HepG2 (cell line): ENCODE measurements at regions not wholly inside any gene's neighbourhood (a gene's known extent, or its start where the extent isn't known, plus 50 kb on each side); places are given as distances from the start of the nearest gene placed in this dataset.
A peak's percentile ranks its signal among the peaks of the same experiment; 100 is the strongest.

Experiments used
- ADNP ChIP-seq: sonication (generic); formaldehyde crosslinking; IDR thresholded peaks from 2 replicates; pipeline ENCODE4 v1.4.0; 2020; ENCODE audit warnings: missing genetic modification reagents
- CCDC6 ChIP-seq: sonication (generic); formaldehyde crosslinking; IDR thresholded peaks from 2 replicates; pipeline ENCODE4 v1.8.1; 2022; ENCODE audit warnings: mild to moderate bottlenecking, missing genetic modification reagents, moderate library complexity
- CEBPG ChIP-seq: IDR thresholded peaks from 2 replicates; pipeline ENCODE4 v1.6.1; 2016
- ETV6 ChIP-seq: sonication (generic); formaldehyde crosslinking; conservative IDR thresholded peaks from 2 replicates; pipeline ENCODE4 v1.4.0; 2020; ENCODE audit warnings: missing genetic modification reagents
- GABPA ChIP-seq, 2 experiments: IDR thresholded peaks; 2 replicates each; pipeline ENCODE4 v1.6.1; 2011 to 2016; ENCODE audit warnings: low read depth in 2 of 2, low read length in 1 of 2, missing biosample characterization in 1 of 2, missing genetic modification characterization in 1 of 2
- GATAD2A ChIP-seq: IDR thresholded peaks from 2 replicates; pipeline ENCODE4 v1.6.1; 2016
- SOX6 ChIP-seq, 2 experiments: fragments of 450-650 bp in 1 of 2; sonication (generic) in 1 of 2; formaldehyde crosslinking in 1 of 2; IDR thresholded peaks; 2 replicates each; pipeline versions ENCODE4 v1.4.0 to v1.6.1; 2017 to 2020; ENCODE audit warnings: antibody characterized with exemption in 1 of 2, mild to moderate bottlenecking in 1 of 2, missing genetic modification reagents in 1 of 2
- ZFP62 ChIP-seq: sonication (generic); formaldehyde crosslinking; IDR thresholded peaks from 2 replicates; pipeline ENCODE4 v1.4.0; 2020; ENCODE audit warnings: missing genetic modification reagents
- ZNF136 ChIP-seq: sonication (generic); formaldehyde crosslinking; IDR thresholded peaks from 2 replicates; pipeline ENCODE4 v1.8.1; 2022; ENCODE audit warnings: low read depth, mild to moderate bottlenecking, moderate library complexity, missing genetic modification reagents
- ZNF510 ChIP-seq: sonication (generic); formaldehyde crosslinking; IDR thresholded peaks from 2 replicates; pipeline ENCODE4 v1.4.0; 2020; ENCODE audit warnings: low read depth, mild to moderate bottlenecking, missing genetic modification reagents
- TF ChIP-seq, protein P1 (sequence below): sonication (generic); formaldehyde crosslinking; IDR thresholded peaks from 2 replicates; pipeline ENCODE4 v1.4.0; 2020; ENCODE audit warnings: mild to moderate bottlenecking, missing genetic modification reagents, borderline replicate concordance
- TF ChIP-seq, protein P2 (sequence below): sonication (generic); formaldehyde crosslinking; conservative IDR thresholded peaks from 2 replicates; pipeline ENCODE4 v1.8.0; 2022; ENCODE audit warnings: low read depth, missing genetic modification reagents
- TF ChIP-seq, protein P3 (sequence below): sonication (generic); formaldehyde crosslinking; IDR thresholded peaks from 2 replicates; pipeline ENCODE4 v1.8.0; 2022; ENCODE audit warnings: missing genetic modification reagents, mild to moderate bottlenecking, inconsistent platforms, borderline replicate concordance
- TF ChIP-seq, protein P4 (sequence below): sonication (generic); formaldehyde crosslinking; IDR thresholded peaks from 2 replicates; pipeline ENCODE4 v1.9.0; 2021; ENCODE audit warnings: missing genetic modification reagents, borderline replicate concordance
- TF ChIP-seq, protein P5 (sequence below): sonication (generic); formaldehyde crosslinking; conservative IDR thresholded peaks from 2 replicates; pipeline ENCODE4 v1.4.0; 2020; ENCODE audit warnings: mild to moderate bottlenecking, missing genetic modification reagents, moderate library complexity

DNA sequence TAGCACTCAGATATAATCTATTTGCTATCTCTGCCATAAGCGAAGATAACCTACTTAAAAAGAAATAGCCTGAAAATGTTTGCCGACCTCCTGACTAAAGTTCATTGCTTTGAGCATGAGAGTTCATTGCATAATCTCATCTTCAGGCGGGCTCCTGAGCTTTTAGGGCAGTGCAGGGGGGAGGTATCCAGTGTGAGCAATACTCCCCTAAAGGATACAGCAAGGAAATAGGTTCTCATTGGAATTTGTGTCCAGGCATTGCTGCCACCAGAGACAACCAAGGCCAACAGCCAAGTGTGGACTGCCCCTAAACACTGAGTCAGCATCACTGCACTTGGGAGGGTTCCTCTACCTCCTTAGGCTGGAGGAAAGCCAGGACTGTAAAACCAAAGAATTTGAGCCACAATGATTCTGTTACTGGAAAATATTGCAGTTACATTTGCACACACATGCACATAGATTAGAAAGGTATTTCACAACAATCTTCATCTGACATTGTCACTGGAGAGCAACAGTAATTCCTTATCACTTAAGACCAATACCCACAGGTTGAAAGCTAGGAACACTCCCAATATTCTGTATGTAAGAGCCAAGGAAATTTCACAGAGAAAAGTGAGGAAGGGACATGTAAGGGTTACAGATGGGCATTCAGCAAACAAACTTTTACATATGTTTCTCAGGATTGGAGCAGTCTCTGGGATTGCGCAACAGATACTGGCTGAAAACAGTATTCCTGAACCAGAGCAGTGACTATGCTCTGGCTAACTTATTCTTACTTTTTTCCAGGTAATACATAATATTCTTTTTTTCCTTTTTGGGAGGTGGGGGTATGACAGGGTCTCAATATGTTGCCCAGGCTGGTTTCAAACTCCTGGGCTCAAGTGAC, 98.6 kb upstream of the TLE1 start (continued):
- TF ChIP-seq, protein P1, sequence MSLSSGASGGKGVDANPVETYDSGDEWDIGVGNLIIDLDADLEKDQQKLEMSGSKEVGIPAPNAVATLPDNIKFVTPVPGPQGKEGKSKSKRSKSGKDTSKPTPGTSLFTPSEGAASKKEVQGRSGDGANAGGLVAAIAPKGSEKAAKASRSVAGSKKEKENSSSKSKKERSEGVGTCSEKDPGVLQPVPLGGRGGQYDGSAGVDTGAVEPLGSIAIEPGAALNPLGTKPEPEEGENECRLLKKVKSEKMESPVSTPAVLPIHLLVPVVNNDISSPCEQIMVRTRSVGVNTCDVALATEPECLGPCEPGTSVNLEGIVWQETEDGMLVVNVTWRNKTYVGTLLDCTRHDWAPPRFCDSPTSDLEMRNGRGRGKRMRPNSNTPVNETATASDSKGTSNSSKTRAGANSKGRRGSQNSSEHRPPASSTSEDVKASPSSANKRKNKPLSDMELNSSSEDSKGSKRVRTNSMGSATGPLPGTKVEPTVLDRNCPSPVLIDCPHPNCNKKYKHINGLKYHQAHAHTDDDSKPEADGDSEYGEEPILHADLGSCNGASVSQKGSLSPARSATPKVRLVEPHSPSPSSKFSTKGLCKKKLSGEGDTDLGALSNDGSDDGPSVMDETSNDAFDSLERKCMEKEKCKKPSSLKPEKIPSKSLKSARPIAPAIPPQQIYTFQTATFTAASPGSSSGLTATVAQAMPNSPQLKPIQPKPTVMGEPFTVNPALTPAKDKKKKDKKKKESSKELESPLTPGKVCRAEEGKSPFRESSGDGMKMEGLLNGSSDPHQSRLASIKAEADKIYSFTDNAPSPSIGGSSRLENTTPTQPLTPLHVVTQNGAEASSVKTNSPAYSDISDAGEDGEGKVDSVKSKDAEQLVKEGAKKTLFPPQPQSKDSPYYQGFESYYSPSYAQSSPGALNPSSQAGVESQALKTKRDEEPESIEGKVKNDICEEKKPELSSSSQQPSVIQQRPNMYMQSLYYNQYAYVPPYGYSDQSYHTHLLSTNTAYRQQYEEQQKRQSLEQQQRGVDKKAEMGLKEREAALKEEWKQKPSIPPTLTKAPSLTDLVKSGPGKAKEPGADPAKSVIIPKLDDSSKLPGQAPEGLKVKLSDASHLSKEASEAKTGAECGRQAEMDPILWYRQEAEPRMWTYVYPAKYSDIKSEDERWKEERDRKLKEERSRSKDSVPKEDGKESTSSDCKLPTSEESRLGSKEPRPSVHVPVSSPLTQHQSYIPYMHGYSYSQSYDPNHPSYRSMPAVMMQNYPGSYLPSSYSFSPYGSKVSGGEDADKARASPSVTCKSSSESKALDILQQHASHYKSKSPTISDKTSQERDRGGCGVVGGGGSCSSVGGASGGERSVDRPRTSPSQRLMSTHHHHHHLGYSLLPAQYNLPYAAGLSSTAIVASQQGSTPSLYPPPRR = 0 out of 2 replicates have a peak, but pooled peaks have one; percentile 14
- TF ChIP-seq, protein P2, sequence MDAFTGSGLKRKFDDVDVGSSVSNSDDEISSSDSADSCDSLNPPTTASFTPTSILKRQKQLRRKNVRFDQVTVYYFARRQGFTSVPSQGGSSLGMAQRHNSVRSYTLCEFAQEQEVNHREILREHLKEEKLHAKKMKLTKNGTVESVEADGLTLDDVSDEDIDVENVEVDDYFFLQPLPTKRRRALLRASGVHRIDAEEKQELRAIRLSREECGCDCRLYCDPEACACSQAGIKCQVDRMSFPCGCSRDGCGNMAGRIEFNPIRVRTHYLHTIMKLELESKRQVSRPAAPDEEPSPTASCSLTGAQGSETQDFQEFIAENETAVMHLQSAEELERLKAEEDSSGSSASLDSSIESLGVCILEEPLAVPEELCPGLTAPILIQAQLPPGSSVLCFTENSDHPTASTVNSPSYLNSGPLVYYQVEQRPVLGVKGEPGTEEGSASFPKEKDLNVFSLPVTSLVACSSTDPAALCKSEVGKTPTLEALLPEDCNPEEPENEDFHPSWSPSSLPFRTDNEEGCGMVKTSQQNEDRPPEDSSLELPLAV (CRISPR knock-in tag) = no peak
- TF ChIP-seq, protein P3, sequence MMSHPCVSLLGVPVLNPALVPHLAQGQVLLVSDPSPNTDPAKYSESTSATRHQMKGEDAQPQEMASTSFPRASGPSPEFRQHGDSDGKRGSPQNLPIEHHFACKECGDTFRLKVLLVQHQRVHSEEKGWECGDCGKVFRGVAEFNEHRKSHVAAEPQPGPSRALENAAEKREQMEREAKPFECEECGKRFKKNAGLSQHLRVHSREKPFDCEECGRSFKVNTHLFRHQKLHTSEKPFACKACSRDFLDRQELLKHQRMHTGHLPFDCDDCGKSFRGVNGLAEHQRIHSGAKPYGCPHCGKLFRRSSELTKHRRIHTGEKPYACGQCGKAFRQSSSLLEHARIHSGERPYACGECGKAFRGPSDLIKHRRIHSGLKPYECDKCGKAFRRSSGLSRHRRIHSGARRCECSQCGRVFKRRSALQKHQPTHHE (CRISPR knock-in tag) = no peak
- TF ChIP-seq CEBPG = peak; percentile 97
- TF ChIP-seq ETV6 = no peak
- no peak for TF ChIP-seq ZNF136 (CRISPR knock-in tag)
- TF ChIP-seq CCDC6 (CRISPR knock-in tag) = 0 out of 2 replicates have a peak, but pooled peaks have one; percentile 29
- no peak for TF ChIP-seq ZFP62 (CRISPR knock-in tag)
- no peak for TF ChIP-seq SOX6 (IDR thresholded peaks at IDR 0.05)
- peak; percentile 69 for TF ChIP-seq SOX6 (CRISPR knock-in tag; IDR thresholded peaks at IDR 0.05)
- no peak for TF ChIP-seq ZNF510 (CRISPR knock-in tag)
- peak; percentile 74 for TF ChIP-seq GATAD2A
- TF ChIP-seq, protein P4, sequence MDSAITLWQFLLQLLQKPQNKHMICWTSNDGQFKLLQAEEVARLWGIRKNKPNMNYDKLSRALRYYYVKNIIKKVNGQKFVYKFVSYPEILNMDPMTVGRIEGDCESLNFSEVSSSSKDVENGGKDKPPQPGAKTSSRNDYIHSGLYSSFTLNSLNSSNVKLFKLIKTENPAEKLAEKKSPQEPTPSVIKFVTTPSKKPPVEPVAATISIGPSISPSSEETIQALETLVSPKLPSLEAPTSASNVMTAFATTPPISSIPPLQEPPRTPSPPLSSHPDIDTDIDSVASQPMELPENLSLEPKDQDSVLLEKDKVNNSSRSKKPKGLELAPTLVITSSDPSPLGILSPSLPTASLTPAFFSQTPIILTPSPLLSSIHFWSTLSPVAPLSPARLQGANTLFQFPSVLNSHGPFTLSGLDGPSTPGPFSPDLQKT (CRISPR knock-in tag) = no peak
- TF ChIP-seq, protein P5, sequence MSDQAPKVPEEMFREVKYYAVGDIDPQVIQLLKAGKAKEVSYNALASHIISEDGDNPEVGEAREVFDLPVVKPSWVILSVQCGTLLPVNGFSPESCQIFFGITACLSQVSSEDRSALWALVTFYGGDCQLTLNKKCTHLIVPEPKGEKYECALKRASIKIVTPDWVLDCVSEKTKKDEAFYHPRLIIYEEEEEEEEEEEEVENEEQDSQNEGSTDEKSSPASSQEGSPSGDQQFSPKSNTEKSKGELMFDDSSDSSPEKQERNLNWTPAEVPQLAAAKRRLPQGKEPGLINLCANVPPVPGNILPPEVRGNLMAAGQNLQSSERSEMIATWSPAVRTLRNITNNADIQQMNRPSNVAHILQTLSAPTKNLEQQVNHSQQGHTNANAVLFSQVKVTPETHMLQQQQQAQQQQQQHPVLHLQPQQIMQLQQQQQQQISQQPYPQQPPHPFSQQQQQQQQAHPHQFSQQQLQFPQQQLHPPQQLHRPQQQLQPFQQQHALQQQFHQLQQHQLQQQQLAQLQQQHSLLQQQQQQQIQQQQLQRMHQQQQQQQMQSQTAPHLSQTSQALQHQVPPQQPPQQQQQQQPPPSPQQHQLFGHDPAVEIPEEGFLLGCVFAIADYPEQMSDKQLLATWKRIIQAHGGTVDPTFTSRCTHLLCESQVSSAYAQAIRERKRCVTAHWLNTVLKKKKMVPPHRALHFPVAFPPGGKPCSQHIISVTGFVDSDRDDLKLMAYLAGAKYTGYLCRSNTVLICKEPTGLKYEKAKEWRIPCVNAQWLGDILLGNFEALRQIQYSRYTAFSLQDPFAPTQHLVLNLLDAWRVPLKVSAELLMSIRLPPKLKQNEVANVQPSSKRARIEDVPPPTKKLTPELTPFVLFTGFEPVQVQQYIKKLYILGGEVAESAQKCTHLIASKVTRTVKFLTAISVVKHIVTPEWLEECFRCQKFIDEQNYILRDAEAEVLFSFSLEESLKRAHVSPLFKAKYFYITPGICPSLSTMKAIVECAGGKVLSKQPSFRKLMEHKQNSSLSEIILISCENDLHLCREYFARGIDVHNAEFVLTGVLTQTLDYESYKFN (CRISPR knock-in tag) = peak; percentile 46
- TF ChIP-seq GABPA (IDR thresholded peaks at IDR 0.05; ENCODE audit: low read depth, low read length) = no peak
- TF ChIP-seq GABPA (CRISPR knock-in tag; IDR thresholded peaks at IDR 0.05; ENCODE audit: low read depth) = no peak
- TF ChIP-seq ADNP (CRISPR knock-in tag) = no peak
